ENCODE measurements at regions not wholly inside any gene's neighbourhood (a gene's known extent, or its start where the extent isn't known, plus 50 kb on each side); places are given as distances from the start of the nearest gene placed in this dataset.

DNA sequence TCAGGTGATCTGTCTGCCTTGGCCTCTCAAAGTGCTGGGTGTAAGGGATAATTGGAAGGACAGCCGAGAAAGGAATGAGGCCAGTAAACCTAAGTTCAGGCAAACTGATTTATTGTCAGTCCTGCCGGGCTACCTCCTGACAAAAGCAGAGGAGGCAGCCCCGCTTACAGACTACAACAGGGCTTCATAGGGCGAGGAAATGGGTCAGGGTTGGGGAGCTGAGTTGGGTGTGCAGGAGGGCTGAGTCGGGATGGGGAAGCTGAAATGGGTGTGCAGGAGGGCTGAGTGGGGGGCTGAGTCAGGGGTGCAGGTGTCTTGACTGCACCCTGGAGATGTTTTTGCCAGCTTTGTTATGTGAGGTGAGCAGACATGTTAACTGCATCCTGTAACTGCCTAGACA, 210.2 kb downstream of the SLITRK6 start:
- TF ChIP-seq POLR2A (IDR thresholded peaks at IDR 0.05; ENCODE audit: low read length) = no peak
- no peak for TF ChIP-seq GATA1 (IDR thresholded peaks at IDR 0.05; ENCODE audit: low read depth, low read length)

All from erythroblast (primary cell).